ENCODE measurements at regions not wholly inside any gene's neighbourhood (a gene's known extent, or its start where the extent isn't known, plus 50 kb on each side); places are given as distances from the start of the nearest gene placed in this dataset.

DNA sequence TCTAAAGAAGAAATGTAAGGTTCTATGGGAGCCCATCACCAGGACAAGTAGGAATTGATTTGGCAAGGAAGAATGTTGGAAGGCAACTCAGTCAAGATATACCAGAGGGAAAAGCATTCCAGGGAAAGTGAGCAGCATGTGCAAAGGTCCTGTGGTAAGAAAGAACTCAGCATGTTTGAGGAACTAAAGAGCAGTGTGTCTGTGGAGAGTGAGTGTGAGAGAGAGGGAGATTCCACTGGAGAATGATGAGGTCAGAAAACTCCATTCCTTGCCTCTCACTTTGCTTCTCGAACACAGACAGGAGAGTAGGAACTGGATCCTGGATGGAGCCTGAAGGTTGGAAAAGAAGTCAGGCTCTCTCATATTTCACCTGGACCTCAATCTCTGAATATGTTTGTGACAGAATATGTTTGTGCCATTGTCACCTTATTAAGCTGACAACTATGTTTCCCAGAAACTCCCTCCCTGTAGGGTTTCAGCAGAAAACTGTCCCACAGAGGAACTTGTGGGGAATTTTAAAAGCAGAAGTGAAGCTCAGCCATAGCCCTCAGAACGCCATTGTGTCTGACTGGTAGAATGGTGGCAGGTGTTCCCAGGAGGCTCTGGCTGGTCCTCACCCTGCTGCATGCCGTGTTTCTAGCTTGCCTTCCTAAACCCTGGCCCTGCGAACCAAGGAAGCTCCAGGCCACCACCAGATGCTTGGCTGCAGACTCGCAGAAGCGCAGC, 382.4 kb upstream of the XYLT1 start:
- TF ChIP-seq, protein P1, sequence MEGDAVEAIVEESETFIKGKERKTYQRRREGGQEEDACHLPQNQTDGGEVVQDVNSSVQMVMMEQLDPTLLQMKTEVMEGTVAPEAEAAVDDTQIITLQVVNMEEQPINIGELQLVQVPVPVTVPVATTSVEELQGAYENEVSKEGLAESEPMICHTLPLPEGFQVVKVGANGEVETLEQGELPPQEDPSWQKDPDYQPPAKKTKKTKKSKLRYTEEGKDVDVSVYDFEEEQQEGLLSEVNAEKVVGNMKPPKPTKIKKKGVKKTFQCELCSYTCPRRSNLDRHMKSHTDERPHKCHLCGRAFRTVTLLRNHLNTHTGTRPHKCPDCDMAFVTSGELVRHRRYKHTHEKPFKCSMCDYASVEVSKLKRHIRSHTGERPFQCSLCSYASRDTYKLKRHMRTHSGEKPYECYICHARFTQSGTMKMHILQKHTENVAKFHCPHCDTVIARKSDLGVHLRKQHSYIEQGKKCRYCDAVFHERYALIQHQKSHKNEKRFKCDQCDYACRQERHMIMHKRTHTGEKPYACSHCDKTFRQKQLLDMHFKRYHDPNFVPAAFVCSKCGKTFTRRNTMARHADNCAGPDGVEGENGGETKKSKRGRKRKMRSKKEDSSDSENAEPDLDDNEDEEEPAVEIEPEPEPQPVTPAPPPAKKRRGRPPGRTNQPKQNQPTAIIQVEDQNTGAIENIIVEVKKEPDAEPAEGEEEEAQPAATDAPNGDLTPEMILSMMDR (IDR thresholded peaks at IDR 0.05) = no peak
- no peak for TF ChIP-seq POLR2A (IDR thresholded peaks at IDR 0.05)
